ENCODE measurements at regions not wholly inside any gene's neighbourhood (a gene's known extent, or its start where the extent isn't known, plus 50 kb on each side); places are given as distances from the start of the nearest gene placed in this dataset.
A peak's percentile ranks its signal among the peaks of the same experiment; 100 is the strongest.
"Not testable (repeated sequence)": the region's sequence is repeated elsewhere in the genome, so short reads cannot be mapped to it uniquely, and the experiment has no call there.

DNA sequence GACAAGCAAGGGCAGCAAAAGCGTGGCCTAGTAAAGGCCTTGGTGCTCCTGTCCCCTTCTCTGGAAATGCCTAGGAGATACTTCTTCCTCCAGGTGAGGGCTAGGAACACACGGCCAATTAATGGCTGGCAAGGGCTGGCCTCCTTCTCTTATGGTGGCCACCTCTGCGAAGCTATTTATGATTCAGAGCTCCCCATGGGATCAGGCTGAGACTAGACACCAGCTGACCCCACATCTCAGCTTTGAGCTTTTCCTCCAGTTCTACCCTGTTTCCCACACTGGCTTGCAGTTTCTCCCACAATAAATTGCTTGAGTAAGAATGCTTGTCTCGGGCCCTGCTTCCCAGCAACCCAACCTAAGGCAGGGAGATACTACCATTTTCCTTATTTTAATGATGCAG is 53.7 kb downstream of the CAMK2N1 start:
- DNase-seq (ENCODE audit: low spot score) (no peak), FAIRE-seq (no peak)

GRCh38 chr1:20431176-20431460 is 54.9 kb downstream of the CAMK2N1 start:
- FAIRE-seq (no peak), DNase-seq (ENCODE audit: low spot score) (no peak)

DNA sequence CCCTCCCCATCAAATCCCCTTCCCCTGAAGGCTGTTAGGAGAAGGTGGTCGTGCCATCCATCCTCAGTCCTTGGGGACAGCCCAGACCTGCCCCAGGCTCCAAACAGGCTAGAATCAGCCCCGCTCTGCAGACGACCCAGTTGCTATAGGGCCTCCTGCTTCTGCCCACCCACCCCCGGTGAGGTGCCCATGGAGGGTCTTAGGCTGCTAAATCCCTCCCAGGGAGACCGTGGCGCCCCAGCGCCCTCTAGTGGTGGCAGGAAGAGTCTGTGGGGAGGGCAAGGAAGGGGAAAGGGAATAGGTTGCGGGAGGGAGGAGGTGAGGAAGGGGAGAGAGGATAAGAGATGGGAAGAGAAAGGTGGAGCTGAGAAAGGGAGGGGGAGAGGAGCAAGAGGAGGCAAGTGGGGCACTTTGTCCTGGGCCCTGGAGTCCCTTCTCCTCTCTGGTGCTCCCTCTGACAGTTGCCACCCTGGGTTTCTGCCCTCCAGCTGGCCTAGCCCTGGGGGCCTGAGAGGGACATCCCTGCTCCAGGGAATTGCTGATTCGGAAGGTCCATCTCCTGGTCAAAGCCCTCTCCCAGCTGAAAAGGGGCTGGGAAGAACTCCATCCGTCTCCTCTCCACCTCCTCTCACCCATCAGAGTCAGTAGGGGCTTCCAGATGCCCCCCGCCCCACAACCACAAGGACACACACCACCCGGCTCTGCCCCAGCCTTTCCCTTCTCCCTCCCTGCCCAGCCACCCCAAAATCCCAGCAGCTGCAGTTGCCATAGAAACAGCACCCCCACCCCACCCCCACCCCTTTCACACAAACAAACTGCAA is 55.4 kb downstream of the CAMK2N1 start:
- DNase-seq (ENCODE audit: low spot score) = no peak
- no peak for FAIRE-seq

DNA sequence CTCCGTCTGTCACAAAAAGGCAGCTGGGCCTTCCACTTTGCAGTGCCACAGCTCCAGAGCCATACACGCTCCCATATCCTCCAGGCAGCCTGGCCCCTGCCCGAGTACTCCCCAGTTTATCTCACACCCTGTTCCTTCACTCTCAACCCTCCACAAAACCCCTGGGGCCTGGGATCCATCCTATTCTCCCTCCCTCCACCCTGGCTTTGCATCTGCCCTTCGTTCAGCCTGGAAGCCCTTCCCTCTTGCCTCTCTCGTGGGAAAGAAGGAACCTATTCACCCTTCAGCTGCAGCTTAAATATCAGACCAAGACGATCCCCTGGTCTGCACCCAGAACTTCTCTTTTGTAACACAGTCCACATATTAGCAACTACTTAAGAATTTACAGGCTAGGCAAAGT is 56.7 kb downstream of the CAMK2N1 start:
- FAIRE-seq = no peak
- no peak for DNase-seq (ENCODE audit: low spot score)

GRCh38 chr1:20428841-20429240 is 57.2 kb downstream of the CAMK2N1 start:
- DNase-seq (ENCODE audit: low spot score) = no peak
- FAIRE-seq = no peak

- DNase-seq (ENCODE audit: low spot score) = peak; percentile 80
These were observed 59.1 kb downstream of the CAMK2N1 start for GRCh38 chr1:20426923-20427322.

GRCh38 chr1:20426371-20426770 is 59.6 kb downstream of the CAMK2N1 start:
- no peak for FAIRE-seq
- no peak for DNase-seq (ENCODE audit: low spot score)

More at GRCh38 chr1:20426923-20427322, 59.1 kb downstream of the CAMK2N1 start:
- FAIRE-seq = peak; percentile 85

DNA sequence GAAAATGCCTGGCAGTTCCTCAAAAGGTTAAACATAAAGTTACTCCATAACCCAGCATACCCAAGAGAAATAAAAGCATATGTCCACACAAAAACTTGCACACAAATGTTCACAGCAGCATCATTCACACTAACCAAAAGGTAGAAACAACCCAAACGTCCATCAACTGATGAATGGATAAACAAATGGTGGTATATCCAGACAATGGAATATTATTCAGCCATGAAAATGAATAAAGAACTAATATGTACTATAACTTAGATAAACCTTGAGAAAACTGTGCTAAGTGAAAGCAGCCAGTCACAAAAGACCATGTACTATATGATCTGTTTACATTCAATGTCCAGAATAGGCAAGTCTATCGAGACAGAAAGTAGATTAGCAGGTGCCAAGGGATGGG is 60.4 kb downstream of the CAMK2N1 start:
- no peak for DNase-seq (ENCODE audit: low spot score)

DNA sequence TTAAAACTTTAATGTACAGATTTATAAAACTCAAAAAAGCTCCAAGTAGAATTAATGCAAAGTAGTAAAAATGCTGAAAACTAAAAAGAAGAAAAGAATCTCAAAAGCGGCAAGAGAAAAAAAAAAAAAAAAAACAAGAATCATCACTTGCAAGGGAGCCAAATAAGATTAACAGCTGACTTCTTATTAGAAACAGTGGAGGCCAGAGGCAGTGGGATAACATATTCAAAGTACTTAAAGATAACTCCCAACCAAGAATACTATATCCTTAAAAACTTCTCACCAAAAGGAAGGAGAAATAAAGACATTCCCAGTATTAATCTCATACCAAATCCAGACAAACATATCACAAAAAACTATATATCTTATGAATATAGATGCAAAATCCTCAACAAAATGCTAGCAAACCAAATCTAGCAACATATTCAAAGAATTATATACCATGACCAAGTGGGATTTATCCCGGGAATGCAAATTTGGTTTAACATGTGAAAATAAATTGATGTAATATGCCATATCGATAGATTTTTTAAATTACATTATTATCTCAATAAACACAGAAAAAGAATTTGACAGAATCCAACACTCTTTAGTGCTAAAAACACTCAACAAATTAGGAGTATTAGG is 62.7 kb downstream of the CAMK2N1 start:
- no peak for FAIRE-seq

More for the DNA sequence above, 60.4 kb downstream of the CAMK2N1 start:
- FAIRE-seq = no peak

DNA sequence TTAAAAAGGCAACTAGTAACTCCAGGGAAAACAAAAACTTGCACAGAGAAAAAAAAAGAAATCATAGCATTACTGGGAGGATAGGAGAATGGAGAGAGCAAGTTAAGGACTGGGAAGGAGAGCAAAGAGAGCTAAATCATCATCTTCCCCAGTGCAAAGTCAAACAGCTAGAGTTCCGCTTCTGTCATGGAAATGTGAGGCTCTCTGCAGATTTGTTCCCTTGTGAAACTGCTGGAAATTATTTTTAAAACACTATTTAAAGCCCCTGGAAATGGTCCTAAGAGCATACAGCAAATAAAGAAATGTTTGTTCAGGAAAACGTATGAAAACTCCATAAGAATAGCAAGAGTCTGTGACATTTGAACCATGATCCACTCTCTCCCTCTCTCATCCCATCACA is 64.6 kb downstream of the CAMK2N1 start:
- no peak for DNase-seq (ENCODE audit: low spot score)
- no peak for FAIRE-seq

More for the DNA sequence above, 62.7 kb downstream of the CAMK2N1 start:
- DNase-seq (ENCODE audit: low spot score) = no peak

DNA sequence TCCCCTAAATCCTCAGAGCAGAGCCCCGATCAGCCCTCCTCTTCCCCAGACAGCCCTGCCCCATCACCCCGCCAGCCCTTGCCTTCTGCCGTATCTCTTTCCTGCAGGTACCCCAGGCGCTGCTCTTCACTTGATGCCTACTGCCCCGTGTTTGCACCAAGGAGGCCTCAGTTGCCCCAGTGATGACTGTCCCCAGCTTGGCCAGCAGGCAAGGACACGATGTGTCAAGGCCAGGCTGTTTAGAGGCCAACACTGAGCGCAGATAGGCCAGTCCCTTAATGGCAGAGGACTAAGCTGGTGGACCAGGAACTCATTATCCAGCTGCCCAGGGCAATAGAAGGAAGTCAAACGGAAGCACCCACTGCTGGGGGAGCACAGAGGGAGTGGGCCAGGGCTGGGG is 68.4 kb downstream of the CAMK2N1 start:
- no peak for FAIRE-seq

DNA sequence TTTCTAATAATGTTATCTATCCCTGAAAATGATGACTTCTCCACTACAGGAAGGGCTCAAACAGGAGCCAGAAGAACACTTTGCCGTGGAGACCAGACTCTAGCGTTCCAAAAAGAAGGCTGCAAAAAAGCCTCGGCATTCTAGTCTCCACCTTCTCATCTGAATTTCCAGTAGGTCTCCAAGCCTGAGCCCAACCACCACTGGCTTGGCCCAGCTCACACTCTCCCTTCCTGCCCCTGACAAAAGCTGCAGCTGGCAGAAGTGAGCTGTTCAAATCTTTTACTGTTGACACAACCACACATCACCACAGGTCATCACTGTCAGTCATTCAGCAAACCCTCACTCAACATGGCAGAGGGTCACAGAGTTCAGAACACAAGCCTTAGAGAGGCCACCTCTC is 69.3 kb downstream of the CAMK2N1 start:
- FAIRE-seq = no peak

More for the DNA sequence above, 68.4 kb downstream of the CAMK2N1 start:
- no peak for DNase-seq (ENCODE audit: low spot score)

DNA sequence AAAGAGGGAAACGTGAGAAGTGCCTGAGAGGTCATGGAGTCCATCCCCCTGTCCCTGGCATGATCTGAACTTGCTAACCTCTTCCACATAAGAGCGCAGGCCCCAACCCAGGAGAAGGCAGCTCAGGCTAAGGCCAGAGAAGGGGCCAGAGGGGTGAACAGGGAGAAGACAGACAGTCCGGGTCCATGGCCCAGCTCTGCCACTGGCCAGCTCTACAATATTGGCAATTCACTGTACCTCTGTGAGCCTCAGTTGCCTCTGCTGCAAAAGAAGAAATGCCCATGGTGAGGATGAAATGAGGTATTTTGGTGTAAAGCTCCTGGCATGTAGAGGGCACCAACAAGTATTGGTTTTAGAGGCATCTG is 72.3 kb downstream of the CAMK2N1 start:
- no peak for DNase-seq (ENCODE audit: low spot score)
- no peak for FAIRE-seq

More for the DNA sequence above, 69.3 kb downstream of the CAMK2N1 start:
- no peak for DNase-seq (ENCODE audit: low spot score)

DNA sequence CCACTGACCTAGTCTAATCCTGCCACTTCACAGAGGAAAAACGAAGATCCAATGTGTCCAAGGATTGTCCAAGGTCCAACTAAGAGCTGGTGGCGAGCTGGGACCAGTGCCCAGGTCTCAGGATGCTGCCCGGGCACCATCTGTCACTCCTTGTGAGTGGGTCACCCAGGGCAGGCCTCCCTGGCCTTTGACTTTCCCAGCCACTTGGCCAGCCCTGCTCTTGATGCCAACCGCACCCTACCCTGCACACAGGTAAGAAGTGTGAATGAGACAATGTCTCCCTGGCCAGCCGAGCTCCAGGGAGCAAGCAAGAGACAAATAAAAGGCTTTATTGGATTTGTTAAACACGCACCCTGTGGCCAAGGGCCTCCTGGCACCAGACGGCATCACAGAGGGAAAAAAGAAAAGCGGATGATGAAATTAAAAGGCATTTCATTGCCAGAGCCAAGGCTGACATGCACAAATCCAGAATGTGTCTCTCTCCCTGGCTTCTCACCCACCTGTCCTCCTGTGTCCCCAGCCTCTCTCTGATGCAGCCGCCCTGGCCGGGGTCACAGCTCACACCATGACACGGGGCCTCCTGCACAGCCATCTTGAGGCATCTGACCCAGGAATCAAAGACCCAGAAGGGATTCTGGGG is 72.8 kb downstream of the CAMK2N1 start:
- DNase-seq (ENCODE audit: low spot score) (no peak), FAIRE-seq (no peak)

- DNase-seq (ENCODE audit: low spot score) = peak; percentile 94
- peak; percentile 90 for FAIRE-seq
These were observed 74.6 kb downstream of the CAMK2N1 start for GRCh38 chr1:20411196-20411980.

GRCh38 chr1:20410503-20410902 is 75.5 kb downstream of the CAMK2N1 start:
- DNase-seq (ENCODE audit: low spot score) (no peak), FAIRE-seq (no peak)

DNA sequence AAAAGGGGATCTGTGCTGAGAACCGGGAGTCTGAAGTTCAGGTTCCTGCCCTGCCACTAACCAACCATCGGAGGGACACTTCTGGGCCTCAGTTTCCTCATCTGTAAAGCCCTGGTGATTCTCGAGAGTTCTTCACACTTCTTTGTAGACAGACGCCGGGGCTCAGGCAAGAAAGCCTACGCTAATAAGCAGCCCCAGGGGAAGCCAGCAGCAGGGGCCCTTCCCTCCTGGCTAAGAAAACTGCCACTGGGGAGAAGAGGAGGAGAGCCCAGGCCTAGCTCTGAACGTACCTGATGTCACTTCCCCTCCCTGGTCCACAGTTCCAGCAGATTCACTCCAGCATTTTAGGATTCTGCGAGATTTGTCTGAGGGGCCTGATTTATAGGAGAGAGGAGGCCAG is 76.0 kb downstream of the CAMK2N1 start:
- FAIRE-seq (no peak), DNase-seq (ENCODE audit: low spot score) (no peak)

DNA sequence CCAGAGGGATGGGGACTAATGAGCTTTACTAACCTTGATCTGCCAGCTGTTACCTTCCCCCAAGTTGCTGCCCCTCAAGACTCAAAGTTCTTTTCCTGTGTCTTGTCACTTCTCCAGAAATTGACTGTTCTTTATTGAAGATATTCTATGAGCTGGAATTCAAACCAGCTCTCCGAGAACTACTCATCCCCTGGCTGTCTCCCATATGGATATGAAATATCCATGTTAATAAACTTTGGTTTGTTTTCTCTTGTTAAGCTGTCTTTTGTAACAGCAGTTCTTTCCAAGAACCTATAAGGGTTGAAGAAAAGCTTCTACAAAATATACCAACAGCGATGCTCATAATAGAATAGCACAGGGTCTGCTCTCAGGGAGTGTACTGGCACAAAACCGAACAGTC is 77.0 kb downstream of the CAMK2N1 start:
- DNase-seq (ENCODE audit: low spot score) = no peak
- FAIRE-seq = no peak

- FAIRE-seq = not testable (repeated sequence)
These were observed 77.8 kb downstream of the CAMK2N1 start for GRCh38 chr1:20408133-20408650.

GRCh38 chr1:20405893-20406604 is 80.0 kb downstream of the CAMK2N1 start:
- no peak for DNase-seq (ENCODE audit: low spot score)

More at GRCh38 chr1:20408133-20408650, 77.8 kb downstream of the CAMK2N1 start:
- not testable (repeated sequence) for DNase-seq (ENCODE audit: low spot score)

More at GRCh38 chr1:20405893-20406604, 80.0 kb downstream of the CAMK2N1 start:
- FAIRE-seq = no peak

Data from RCC 7860 (cell line).